Progenitor cell of endocrine pancreas (in vitro differentiated cells): ENCODE measurements at regions not wholly inside any gene's neighbourhood (a gene's known extent, or its start where the extent isn't known, plus 50 kb on each side); places are given as distances from the start of the nearest gene placed in this dataset.

Experiments
- DNase-seq: peaks from one replicate; pipeline ENCODE4 v3.0.0; 2021; ENCODE audit warnings: low spot score; ENCODE audit not compliant: unreplicated experiment
- H3K27ac Mint-ChIP-seq: 2 replicates; pipeline ENCODE4 v1.8.0; 2021; ENCODE audit warnings: mild to moderate bottlenecking, moderate library complexity, mixed read lengths
- H3K27me3 Mint-ChIP-seq: 2 replicates; pipeline ENCODE4 v1.8.0; 2021; ENCODE audit warnings: mixed read lengths
- H3K36me3 Mint-ChIP-seq: 2 replicates; pipeline ENCODE4 v1.8.0; 2022; ENCODE audit warnings: mixed read lengths; ENCODE audit not compliant: insufficient read depth
- H3K4me1 Mint-ChIP-seq: 2 replicates; pipeline ENCODE4 v1.8.0; 2021; ENCODE audit warnings: low read depth, mixed read lengths
- H3K4me3 Mint-ChIP-seq: 2 replicates; pipeline ENCODE4 v1.8.0; 2021; ENCODE audit warnings: low read depth, mild to moderate bottlenecking, moderate library complexity, mixed read lengths
- H3K9me3 Mint-ChIP-seq: 2 replicates; pipeline ENCODE4 v1.8.0; 2021; ENCODE audit warnings: low read depth, mixed read lengths
- TF ChIP-seq, protein P1 (sequence below): fragments of 200-600 bp; sonication (generic); IDR thresholded peaks from one replicate; pipeline ENCODE4 v1.5.0; 2021; ENCODE audit warnings: antibody characterized with exemption, mild to moderate bottlenecking; ENCODE audit not compliant: unreplicated experiment

DNA sequence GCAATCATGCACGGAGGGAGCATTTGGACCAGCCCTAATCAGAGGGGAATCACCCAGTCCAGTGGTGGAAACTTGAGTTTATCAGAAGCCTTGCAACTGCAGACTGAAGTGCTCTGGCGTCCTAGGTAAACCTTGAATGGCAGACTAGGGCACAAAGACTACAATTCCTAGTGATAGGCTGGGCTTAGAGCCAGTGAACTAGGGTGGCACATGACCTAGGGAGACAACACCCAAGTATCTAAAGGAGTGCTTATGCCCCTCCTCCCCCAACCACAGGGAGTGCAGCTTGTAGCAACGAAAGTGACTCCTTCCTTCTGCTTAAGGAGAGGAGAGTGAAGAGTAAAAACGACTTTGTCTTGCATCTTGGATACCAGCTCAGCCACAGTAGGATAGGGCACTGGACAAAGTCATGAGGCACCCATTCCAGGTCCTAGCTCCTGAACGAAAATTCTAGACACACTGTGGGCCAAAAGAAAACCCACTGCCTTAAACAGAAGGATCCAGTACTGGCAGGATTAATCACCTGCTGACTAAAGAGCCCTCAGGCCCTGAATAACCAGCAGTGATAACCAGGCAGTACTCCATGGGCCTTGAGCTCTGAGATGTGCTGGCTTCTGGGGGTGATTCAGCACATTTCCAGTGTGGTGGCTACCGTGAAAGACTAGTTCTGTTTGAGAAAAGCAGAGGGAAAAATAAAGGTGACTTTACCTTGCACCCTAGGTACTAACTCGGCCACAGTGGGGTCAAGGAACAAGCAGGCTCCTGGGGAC lies 58.7 kb upstream of the STARD8 start:
- Mint-ChIP-seq H3K4me3 (no peak overlapping the region), H3K4me1 (no peaks in the 10 kb centered on the region), H3K36me3 (no peaks in the 10 kb centered on the region), H3K27me3 (no peaks in the 10 kb centered on the region), H3K9me3 (peaks cover 28% of the 10 kb centered on the region), H3K27ac (no peak overlapping the region)
- DNase-seq = no peak
- TF ChIP-seq, protein P1, sequence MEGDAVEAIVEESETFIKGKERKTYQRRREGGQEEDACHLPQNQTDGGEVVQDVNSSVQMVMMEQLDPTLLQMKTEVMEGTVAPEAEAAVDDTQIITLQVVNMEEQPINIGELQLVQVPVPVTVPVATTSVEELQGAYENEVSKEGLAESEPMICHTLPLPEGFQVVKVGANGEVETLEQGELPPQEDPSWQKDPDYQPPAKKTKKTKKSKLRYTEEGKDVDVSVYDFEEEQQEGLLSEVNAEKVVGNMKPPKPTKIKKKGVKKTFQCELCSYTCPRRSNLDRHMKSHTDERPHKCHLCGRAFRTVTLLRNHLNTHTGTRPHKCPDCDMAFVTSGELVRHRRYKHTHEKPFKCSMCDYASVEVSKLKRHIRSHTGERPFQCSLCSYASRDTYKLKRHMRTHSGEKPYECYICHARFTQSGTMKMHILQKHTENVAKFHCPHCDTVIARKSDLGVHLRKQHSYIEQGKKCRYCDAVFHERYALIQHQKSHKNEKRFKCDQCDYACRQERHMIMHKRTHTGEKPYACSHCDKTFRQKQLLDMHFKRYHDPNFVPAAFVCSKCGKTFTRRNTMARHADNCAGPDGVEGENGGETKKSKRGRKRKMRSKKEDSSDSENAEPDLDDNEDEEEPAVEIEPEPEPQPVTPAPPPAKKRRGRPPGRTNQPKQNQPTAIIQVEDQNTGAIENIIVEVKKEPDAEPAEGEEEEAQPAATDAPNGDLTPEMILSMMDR = no peak

DNA sequence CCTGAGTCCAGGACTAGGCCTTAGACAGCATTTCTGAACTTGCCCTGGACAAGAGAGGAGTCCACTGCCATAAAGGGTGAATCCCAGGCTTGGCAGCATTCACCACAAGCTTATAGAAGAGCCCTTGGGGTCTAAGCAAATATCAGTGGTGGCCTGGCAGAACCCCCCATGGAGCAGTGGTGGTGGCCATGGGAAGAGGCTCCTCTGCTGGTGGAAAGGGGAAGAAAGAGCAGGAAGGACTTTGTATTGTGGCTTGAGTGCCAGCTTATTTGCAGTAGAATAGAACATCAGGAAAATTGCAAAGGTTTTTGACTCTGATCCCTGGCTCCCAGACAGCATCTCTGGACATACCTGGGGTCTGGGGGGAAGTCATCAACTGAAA lies 58.1 kb upstream of the STARD8 start:
- Mint-ChIP-seq H3K27ac (no peak overlapping the region), H3K4me3 (no peak overlapping the region), H3K27me3 (no peaks in the 10 kb centered on the region), H3K4me1 (no peaks in the 10 kb centered on the region), H3K9me3 (peaks cover 31% of the 10 kb centered on the region), H3K36me3 (no peaks in the 10 kb centered on the region)
- no peak for DNase-seq
- TF ChIP-seq, protein P1 = no peak

DNA sequence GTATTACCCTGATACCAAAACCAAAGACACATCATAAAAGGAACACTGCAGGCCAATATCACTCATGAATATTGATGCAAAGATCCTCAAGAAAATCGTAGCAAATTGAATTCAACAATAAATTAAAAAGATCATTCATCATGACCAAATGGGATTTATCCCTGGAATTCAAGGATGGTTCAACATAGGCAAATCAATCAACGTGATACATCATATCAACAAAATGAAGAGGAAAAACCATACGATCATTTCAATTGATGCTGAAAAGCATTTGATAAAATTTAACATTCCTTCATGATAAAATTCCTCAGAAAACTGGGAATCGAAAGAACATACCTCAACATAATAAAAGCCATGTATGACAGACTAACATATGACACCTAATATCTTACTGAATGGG lies 52.7 kb upstream of the STARD8 start:
- Mint-ChIP-seq H3K36me3 (no peaks in the 10 kb centered on the region), H3K4me1 (no peaks in the 10 kb centered on the region), H3K9me3 (peaks cover 60% of the 10 kb centered on the region), H3K27me3 (no peaks in the 10 kb centered on the region), H3K27ac (no peak overlapping the region), H3K4me3 (no peak overlapping the region)
- TF ChIP-seq, protein P1 = no peak
- DNase-seq = no peak

DNA sequence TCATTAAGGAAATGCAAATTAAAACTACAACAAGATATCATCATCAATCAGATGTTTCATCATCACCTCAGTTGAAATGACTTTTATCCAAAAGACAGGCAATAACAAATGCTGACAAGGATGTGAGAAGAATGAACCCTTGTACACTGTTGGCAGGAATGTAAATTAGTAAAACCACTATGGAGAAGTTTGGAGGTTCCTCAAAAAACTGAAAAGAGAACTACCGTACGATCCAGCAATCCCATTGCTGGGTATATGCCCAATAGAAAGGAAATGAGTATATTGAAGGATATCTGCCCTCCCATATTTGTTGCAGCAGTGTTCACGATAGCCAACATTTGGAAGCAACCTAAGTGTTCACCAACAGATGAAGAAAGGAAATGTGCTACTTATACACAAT lies 50.6 kb upstream of the STARD8 start:
- no peak for DNase-seq
- Mint-ChIP-seq H3K4me3 (no peak overlapping the region), H3K27ac (no peak overlapping the region), H3K4me1 (no peaks in the 10 kb centered on the region), H3K9me3 (peaks cover 59% of the 10 kb centered on the region), H3K27me3 (no peaks in the 10 kb centered on the region), H3K36me3 (peaks cover under 1% of the 10 kb centered on the region)
- TF ChIP-seq, protein P1 = no peak
